ENCODE measurements at regions not wholly inside any gene's neighbourhood (a gene's known extent, or its start where the extent isn't known, plus 50 kb on each side); places are given as distances from the start of the nearest gene placed in this dataset.

- TF ChIP-seq, protein P1, sequence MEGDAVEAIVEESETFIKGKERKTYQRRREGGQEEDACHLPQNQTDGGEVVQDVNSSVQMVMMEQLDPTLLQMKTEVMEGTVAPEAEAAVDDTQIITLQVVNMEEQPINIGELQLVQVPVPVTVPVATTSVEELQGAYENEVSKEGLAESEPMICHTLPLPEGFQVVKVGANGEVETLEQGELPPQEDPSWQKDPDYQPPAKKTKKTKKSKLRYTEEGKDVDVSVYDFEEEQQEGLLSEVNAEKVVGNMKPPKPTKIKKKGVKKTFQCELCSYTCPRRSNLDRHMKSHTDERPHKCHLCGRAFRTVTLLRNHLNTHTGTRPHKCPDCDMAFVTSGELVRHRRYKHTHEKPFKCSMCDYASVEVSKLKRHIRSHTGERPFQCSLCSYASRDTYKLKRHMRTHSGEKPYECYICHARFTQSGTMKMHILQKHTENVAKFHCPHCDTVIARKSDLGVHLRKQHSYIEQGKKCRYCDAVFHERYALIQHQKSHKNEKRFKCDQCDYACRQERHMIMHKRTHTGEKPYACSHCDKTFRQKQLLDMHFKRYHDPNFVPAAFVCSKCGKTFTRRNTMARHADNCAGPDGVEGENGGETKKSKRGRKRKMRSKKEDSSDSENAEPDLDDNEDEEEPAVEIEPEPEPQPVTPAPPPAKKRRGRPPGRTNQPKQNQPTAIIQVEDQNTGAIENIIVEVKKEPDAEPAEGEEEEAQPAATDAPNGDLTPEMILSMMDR (IDR thresholded peaks at IDR 0.05) = no peak
- TF ChIP-seq POLR2A (IDR thresholded peaks at IDR 0.05) = no peak
Measured at GRCh38 chr2:14552286-14552685, 80.2 kb upstream of the LRATD1 start.

All from body of pancreas (tissue), 4 donors.